ENCODE measurements at regions not wholly inside any gene's neighbourhood (a gene's known extent, or its start where the extent isn't known, plus 50 kb on each side); places are given as distances from the start of the nearest gene placed in this dataset.
"Not testable (repeated sequence)": the region's sequence is repeated elsewhere in the genome, so short reads cannot be mapped to it uniquely, and the experiment has no call there.

- DNase-seq = no peak
Observed at GRCh38 chr3:66552846-66553245, 52.0 kb upstream of the LRIG1 start.

GRCh38 chr3:66553441-66554113 is 52.8 kb upstream of the LRIG1 start:
- DNase-seq = no peak

GRCh38 chr3:66554178-66554577 is 53.4 kb upstream of the LRIG1 start:
- DNase-seq = no peak

- no peak for DNase-seq
Observed at GRCh38 chr3:66555214-66555844, 54.5 kb upstream of the LRIG1 start.

- no peak for DNase-seq
Observed at GRCh38 chr3:66557170-66557569, 56.3 kb upstream of the LRIG1 start.

- DNase-seq = not testable (repeated sequence)
Observed at GRCh38 chr3:66559924-66560323, 59.1 kb upstream of the LRIG1 start.

- no peak for DNase-seq
Observed at GRCh38 chr3:66561367-66561766, 60.5 kb upstream of the LRIG1 start.

GRCh38 chr3:66565301-66565700 is 64.5 kb upstream of the LRIG1 start:
- DNase-seq = no peak

GRCh38 chr3:66567077-66567476 is 66.3 kb upstream of the LRIG1 start:
- DNase-seq = no peak

- DNase-seq = no peak
Observed at GRCh38 chr3:66572090-66572675, 71.4 kb upstream of the LRIG1 start.

GRCh38 chr3:66572938-66573710 is 72.3 kb upstream of the LRIG1 start:
- no peak for DNase-seq

- DNase-seq = no peak
Observed at GRCh38 chr3:66574091-66574490, 73.3 kb upstream of the LRIG1 start.

- no peak for DNase-seq
Observed at GRCh38 chr3:66577426-66578203, 76.8 kb upstream of the LRIG1 start.

- no peak for DNase-seq
Observed at GRCh38 chr3:66581256-66581655, 80.4 kb upstream of the LRIG1 start.

GRCh38 chr3:66582721-66583423 is 82.0 kb upstream of the LRIG1 start:
- DNase-seq = no peak

- DNase-seq = no peak
Observed at GRCh38 chr3:66583424-66584040, 82.7 kb upstream of the LRIG1 start.

- no peak for DNase-seq
Observed at GRCh38 chr3:66585520-66586095, 84.8 kb upstream of the LRIG1 start.

GRCh38 chr3:66586853-66587252 is 86.0 kb upstream of the LRIG1 start:
- DNase-seq = no peak

- no peak for DNase-seq
Observed at GRCh38 chr3:66588340-66588847, 87.6 kb upstream of the LRIG1 start.

GRCh38 chr3:66592016-66592761 is 91.4 kb upstream of the LRIG1 start:
- no peak for DNase-seq
